ENCODE measurements at regions not wholly inside any gene's neighbourhood (a gene's known extent, or its start where the extent isn't known, plus 50 kb on each side); places are given as distances from the start of the nearest gene placed in this dataset.

GRCh38 chr5:52134013-52134650 lies 653.6 kb upstream of the ITGA1 start:
- TF ChIP-seq, protein P1, sequence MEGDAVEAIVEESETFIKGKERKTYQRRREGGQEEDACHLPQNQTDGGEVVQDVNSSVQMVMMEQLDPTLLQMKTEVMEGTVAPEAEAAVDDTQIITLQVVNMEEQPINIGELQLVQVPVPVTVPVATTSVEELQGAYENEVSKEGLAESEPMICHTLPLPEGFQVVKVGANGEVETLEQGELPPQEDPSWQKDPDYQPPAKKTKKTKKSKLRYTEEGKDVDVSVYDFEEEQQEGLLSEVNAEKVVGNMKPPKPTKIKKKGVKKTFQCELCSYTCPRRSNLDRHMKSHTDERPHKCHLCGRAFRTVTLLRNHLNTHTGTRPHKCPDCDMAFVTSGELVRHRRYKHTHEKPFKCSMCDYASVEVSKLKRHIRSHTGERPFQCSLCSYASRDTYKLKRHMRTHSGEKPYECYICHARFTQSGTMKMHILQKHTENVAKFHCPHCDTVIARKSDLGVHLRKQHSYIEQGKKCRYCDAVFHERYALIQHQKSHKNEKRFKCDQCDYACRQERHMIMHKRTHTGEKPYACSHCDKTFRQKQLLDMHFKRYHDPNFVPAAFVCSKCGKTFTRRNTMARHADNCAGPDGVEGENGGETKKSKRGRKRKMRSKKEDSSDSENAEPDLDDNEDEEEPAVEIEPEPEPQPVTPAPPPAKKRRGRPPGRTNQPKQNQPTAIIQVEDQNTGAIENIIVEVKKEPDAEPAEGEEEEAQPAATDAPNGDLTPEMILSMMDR (IDR thresholded peaks at IDR 0.05 in 8 of 11, conservative IDR thresholded peaks at IDR 0.05 in 3 of 11) = no peak
- TF ChIP-seq POLR2AphosphoS5 (IDR thresholded peaks at IDR 0.05) = no peak
